DOHH2 (cell line): ENCODE measurements at regions not wholly inside any gene's neighbourhood (a gene's known extent, or its start where the extent isn't known, plus 50 kb on each side); places are given as distances from the start of the nearest gene placed in this dataset.

Experiments used
- CTCF ChIP-seq: fragments of 200-600 bp; sonication (generic); IDR thresholded peaks from one replicate; pipeline ENCODE4 v1.5.1; 2014; ENCODE audit warnings: antibody characterized with exemption, mild to moderate bottlenecking, low read depth, low read length; ENCODE audit not compliant: poor library complexity, severe bottlenecking
- EZH2phosphoT487 ChIP-seq: fragments of 200-600 bp; sonication (generic); IDR thresholded peaks from 2 replicates; pipeline ENCODE4 v1.6.1; 2017; ENCODE audit warnings: borderline replicate concordance, mild to moderate bottlenecking, antibody characterized with exemption, low read length, moderate library complexity, mixed read lengths

GRCh38 chr2:239694487-239694886 is 293.7 kb upstream of the HDAC4 start:
- TF ChIP-seq CTCF = no peak
- no peak for TF ChIP-seq EZH2phosphoT487
